Mesendoderm (in vitro differentiated cells): ENCODE measurements at regions not wholly inside any gene's neighbourhood (a gene's known extent, or its start where the extent isn't known, plus 50 kb on each side); places are given as distances from the start of the nearest gene placed in this dataset.

Experiments used
- DNase-seq: peaks from one replicate; pipeline ENCODE4 v3.0.0; 2013
- H2AK5ac ChIP-seq: 2 replicates; pipeline ENCODE4 v1.6.1; 2013; ENCODE audit warnings: low read length, inconsistent platforms
- H2BK120ac ChIP-seq: 2 replicates; pipeline ENCODE4 v1.6.1; 2013; ENCODE audit warnings: low read depth, mild to moderate bottlenecking, low read length, moderate library complexity, mixed read lengths
- H2BK15ac ChIP-seq: replicated peaks from 2 replicates; pipeline ENCODE4 v1.6.1; 2013; ENCODE audit warnings: low read depth, mild to moderate bottlenecking, moderate library complexity
- H2BK5ac ChIP-seq: 2 replicates; pipeline ENCODE4 v1.6.1; 2013; ENCODE audit warnings: low read length, inconsistent platforms
- H3K18ac ChIP-seq: 2 replicates; pipeline ENCODE4 v1.6.1; 2013; ENCODE audit warnings: mild to moderate bottlenecking, low read length, mixed read lengths
- H3K23ac ChIP-seq: one replicate; pipeline ENCODE4 v1.6.1; 2013; ENCODE audit warnings: low read length
- H3K27ac ChIP-seq: 2 replicates; pipeline ENCODE4 v1.5.1; 2013; ENCODE audit warnings: low read depth, mild to moderate bottlenecking, inconsistent platforms, low read length, moderate library complexity
- H3K27me3 ChIP-seq: 2 replicates; pipeline ENCODE4 v1.6.1; 2013; ENCODE audit warnings: low read length, control low read depth, mild to moderate bottlenecking, inconsistent platforms; ENCODE audit not compliant: insufficient read depth, poor library complexity
- H3K36me3 ChIP-seq: 2 replicates; pipeline ENCODE4 v1.6.1; 2013; ENCODE audit warnings: low read length, inconsistent platforms; ENCODE audit not compliant: control insufficient read depth, insufficient read depth
- H3K4ac ChIP-seq: one replicate; pipeline ENCODE4 v1.6.1; 2013; ENCODE audit warnings: low read depth, mild to moderate bottlenecking, low read length, moderate library complexity
- H3K4me1 ChIP-seq: 2 replicates; pipeline ENCODE4 v1.6.1; 2013; ENCODE audit warnings: low read depth, low read length, inconsistent platforms; ENCODE audit not compliant: control insufficient read depth
- H3K4me2 ChIP-seq: 2 replicates; pipeline ENCODE4 v1.6.1; 2013; ENCODE audit warnings: low read length
- H3K4me3 ChIP-seq: 2 replicates; pipeline ENCODE4 v1.5.1; 2013; ENCODE audit warnings: mild to moderate bottlenecking, low read length
- H3K56ac ChIP-seq: one replicate; pipeline ENCODE4 v1.6.1; 2013; ENCODE audit warnings: low read length
- H3K79me1 ChIP-seq: 2 replicates; pipeline ENCODE4 v1.6.1; 2013; ENCODE audit warnings: low read length, inconsistent platforms
- H3K79me2 ChIP-seq: 2 replicates; pipeline ENCODE4 v1.6.1; 2013; ENCODE audit warnings: mild to moderate bottlenecking, low read length; ENCODE audit not compliant: control insufficient read depth, insufficient read depth
- H3K9ac ChIP-seq: 2 replicates; pipeline ENCODE4 v1.6.1; 2013; ENCODE audit warnings: low read length, inconsistent platforms
- H4K5ac ChIP-seq: one replicate; pipeline ENCODE4 v1.6.1; 2013; ENCODE audit warnings: low read length
- H4K8ac ChIP-seq: one replicate; pipeline ENCODE4 v1.6.1; 2013; ENCODE audit warnings: low read depth, mild to moderate bottlenecking, control low read depth, low read length, moderate library complexity
- WGBS: extraction: QIAGEN DNeasy Blood & Tissue Kit; methylation state at CpG from one replicate; pipeline ENCODE4 v1.1.7; 2013; ENCODE audit warnings: low lambda C conversion rate, missing lambda C conversion rate; ENCODE audit not compliant: insufficient coverage; ENCODE audit errors: extremely low coverage; 5-methylcytosine and 5-hydroxymethylcytosine counted together

DNA sequence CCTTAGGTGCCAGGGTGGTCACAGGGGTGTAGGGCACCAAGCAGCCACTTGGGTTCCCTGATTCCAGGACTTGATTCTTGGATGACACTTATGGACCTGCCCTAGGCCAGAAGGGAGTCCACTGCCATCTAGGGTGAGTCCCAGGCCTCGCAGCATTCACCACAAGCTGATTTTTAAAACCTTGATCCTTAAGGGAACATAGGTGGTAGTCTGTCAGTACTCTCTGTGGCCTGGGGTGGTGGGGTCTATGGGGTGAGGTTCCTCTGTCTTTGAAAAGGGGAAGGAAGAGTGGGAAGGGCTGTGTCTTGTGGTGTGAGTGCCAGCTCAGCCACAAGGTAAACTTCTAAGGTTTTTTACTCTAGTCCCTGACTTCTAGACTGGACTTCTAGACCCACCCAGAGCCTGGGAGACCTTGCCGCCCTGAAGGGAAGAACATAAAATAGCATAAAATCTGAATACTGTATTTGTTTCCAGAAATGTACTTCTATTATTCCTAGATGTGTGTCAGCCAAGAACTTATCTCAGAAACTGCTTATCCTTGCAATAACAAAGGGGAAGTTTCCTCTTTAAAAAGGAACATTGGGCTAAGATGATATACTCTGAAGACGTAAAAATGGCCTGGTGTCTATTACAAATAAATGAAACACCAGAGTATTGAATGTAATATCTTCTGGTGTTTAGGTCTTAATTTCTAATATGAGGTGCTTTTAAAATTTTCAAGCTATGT is 757.3 kb downstream of the LTN1 start:
- Histone ChIP-seq H3K4me2 (no peak overlapping the region), H2BK15ac (no peak overlapping the region), H2BK5ac (no peak overlapping the region), H3K4me1 (no peaks in the 10 kb centered on the region), H3K36me3 (no peaks in the 10 kb centered on the region), H2BK120ac (no peak overlapping the region), H3K56ac (no peak overlapping the region), H4K5ac (no peak overlapping the region), H3K79me1 (no peaks in the 10 kb centered on the region), H4K8ac (no peak overlapping the region), H3K27ac (no peak overlapping the region), H3K27me3 (no peaks in the 10 kb centered on the region), H3K4me3 (no peak overlapping the region), H2AK5ac (no peak overlapping the region), H3K18ac (no peak overlapping the region), H3K9ac (no peak overlapping the region), H3K23ac (no peak overlapping the region), H3K4ac (no peak overlapping the region), H3K79me2 (no peaks in the 10 kb centered on the region)
- no CpG with 5 or more reads among the region's 3 CpGs for WGBS
- peak; percentile 76 for DNase-seq

DNA sequence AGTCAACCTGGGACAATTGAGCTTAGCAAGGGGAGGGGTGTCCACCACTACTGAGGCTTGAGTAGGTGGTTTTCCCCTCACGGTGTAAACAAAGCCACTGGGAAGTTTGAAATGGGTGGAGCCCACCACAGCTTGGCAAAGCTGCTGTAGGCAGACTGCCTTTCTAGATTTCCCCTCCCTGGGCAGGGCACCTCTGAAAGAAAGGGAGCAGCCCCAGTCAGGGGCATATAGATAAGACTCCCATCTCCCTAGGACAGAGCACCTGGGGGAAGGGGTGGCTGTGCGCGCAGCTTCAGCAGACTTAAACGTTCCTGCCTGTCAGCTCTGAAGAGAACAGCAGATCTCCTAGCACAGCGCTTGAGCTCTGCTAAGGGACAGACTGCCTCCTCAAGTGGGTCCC is 758.4 kb downstream of the LTN1 start:
- Histone ChIP-seq H3K4me2 (no peak overlapping the region), H3K56ac (no peak overlapping the region), H3K79me1 (no peaks in the 10 kb centered on the region), H3K9ac (no peak overlapping the region), H2BK120ac (no peak overlapping the region), H3K18ac (no peak overlapping the region), H3K79me2 (no peaks in the 10 kb centered on the region), H3K4me3 (no peak overlapping the region), H3K36me3 (no peaks in the 10 kb centered on the region), H4K5ac (no peak overlapping the region), H3K23ac (no peak overlapping the region), H2BK15ac (no peak overlapping the region), H3K4me1 (no peaks in the 10 kb centered on the region), H2BK5ac (no peak overlapping the region), H4K8ac (no peak overlapping the region), H3K27ac (no peak overlapping the region), H3K27me3 (no peaks in the 10 kb centered on the region), H3K4ac (no peak overlapping the region), H2AK5ac (no peak overlapping the region)
- no CpG with 5 or more reads among the region's 5 CpGs for WGBS
- no peak for DNase-seq

DNA sequence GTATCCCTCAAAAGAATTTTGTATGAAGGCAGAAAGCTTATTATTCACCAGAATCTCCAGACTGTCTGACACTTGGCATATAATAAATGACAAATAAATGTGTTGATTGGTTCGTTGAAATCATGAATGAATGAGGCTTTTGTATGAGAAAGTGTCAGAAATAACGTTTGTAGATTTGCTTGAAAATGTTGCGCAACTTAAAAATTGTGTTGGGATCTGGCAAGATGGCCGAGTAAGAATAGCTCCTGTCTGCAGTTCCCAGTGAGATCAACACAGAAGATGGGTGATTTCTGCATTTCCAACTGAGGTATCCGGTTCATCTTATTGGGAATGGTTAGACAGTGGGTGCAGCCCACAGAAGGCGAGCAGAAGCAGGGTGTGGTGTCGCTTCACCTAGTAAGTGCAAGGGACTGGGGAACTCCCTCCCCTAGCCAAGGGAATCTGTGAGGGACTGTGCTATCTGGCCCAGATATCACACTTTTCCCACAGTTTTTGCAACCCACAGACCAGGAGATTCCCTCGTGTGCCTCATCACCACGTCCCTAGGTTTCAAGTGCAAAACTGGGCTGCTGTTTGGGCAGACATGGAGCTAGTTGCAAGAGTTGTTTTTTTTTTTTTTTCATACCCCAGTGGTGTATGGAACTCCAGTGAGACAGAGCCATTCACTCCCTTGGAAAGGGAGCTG is 759.0 kb downstream of the LTN1 start:
- no peak overlapping the region for H3K18ac ChIP-seq
- H4K8ac ChIP-seq, result no peak overlapping the region
- H3K27ac ChIP-seq, result no peak overlapping the region
- no peaks in the 10 kb centered on the region for H3K79me2 ChIP-seq
- H2BK5ac ChIP-seq, result no peak overlapping the region
- H3K79me1 ChIP-seq, result no peaks in the 10 kb centered on the region
- H3K4me1 ChIP-seq, result no peaks in the 10 kb centered on the region
- H3K9ac ChIP-seq, result no peak overlapping the region
- no peak overlapping the region for H3K56ac ChIP-seq
- H2BK15ac ChIP-seq, result no peak overlapping the region
- no peaks in the 10 kb centered on the region for H3K27me3 ChIP-seq
- no peak overlapping the region for H3K4ac ChIP-seq
- DNase-seq, result no peak
- H2BK120ac ChIP-seq, result no peak overlapping the region
- H4K5ac ChIP-seq, result no peak overlapping the region
- H3K4me2 ChIP-seq, result no peak overlapping the region
- H3K23ac ChIP-seq, result no peak overlapping the region
- no peak overlapping the region for H2AK5ac ChIP-seq
- no peak overlapping the region for H3K4me3 ChIP-seq
- no CpG with 5 or more reads among the region's 9 CpGs for WGBS
- H3K36me3 ChIP-seq, result no peaks in the 10 kb centered on the region

DNA sequence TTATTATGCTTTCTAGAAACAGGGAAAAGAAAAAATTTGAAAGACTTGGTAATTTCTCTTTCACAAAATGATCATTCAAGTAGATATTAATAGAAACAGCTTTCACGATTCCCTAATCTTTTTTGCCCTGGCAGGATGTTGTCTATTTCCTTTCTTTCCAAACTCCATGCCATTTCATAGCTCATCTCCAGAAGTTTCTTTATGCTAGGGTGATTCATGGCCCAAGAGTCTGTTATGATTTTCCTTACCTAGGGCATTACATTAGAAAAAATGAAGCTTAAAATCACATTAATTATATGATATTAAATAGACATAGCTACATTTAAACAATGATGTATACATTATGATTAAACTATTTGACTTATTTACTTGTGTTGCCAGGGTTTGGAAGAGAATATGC is 762.1 kb downstream of the LTN1 start:
- no peak overlapping the region for H3K18ac ChIP-seq
- no peak overlapping the region for H3K4ac ChIP-seq
- H3K56ac ChIP-seq, result no peak overlapping the region
- H2BK5ac ChIP-seq, result no peak overlapping the region
- H3K79me1 ChIP-seq, result no peaks in the 10 kb centered on the region
- H4K8ac ChIP-seq, result no peak overlapping the region
- no peak overlapping the region for H3K9ac ChIP-seq
- DNase-seq, result no peak
- H2BK120ac ChIP-seq, result no peak overlapping the region
- no peaks in the 10 kb centered on the region for H3K27me3 ChIP-seq
- H2BK15ac ChIP-seq, result no peak overlapping the region
- H3K27ac ChIP-seq, result no peak overlapping the region
- no CpG with 5 or more reads among the region's 1 CpG for WGBS
- H3K4me3 ChIP-seq, result no peak overlapping the region
- H3K4me2 ChIP-seq, result no peak overlapping the region
- no peaks in the 10 kb centered on the region for H3K79me2 ChIP-seq
- H3K4me1 ChIP-seq, result no peaks in the 10 kb centered on the region
- H3K36me3 ChIP-seq, result no peaks in the 10 kb centered on the region
- H3K23ac ChIP-seq, result no peak overlapping the region
- no peak overlapping the region for H4K5ac ChIP-seq
- H2AK5ac ChIP-seq, result no peak overlapping the region

DNA sequence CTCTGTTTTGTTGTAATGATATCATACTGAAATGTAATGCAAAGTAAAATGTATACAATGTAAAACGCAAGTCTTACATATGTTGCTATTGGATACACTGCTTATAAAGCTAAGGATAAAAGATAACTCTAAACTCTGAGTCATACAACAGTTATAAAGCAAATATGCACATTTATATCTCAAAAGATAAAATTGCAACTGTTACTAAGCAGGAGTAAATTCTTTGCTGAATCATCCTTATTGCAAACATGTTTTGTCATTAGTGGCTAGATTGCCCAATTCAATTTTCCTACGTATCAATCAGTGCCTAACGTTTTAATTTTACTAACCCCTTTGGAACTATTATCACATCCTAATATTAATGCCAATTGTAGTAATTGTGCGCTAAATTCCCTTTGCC is 762.9 kb downstream of the LTN1 start:
- 100% methylated on average over 1 of the region's 4 CpGs for WGBS
- Histone ChIP-seq H3K4me2 (no peak overlapping the region), H3K4me3 (no peak overlapping the region), H2BK15ac (no peak overlapping the region), H3K23ac (no peak overlapping the region), H4K5ac (no peak overlapping the region), H3K36me3 (no peaks in the 10 kb centered on the region), H3K79me2 (no peaks in the 10 kb centered on the region), H2BK5ac (no peak overlapping the region), H4K8ac (no peak overlapping the region), H3K79me1 (no peaks in the 10 kb centered on the region), H3K27me3 (no peaks in the 10 kb centered on the region), H3K56ac (no peak overlapping the region), H3K4ac (no peak overlapping the region), H2AK5ac (no peak overlapping the region), H3K4me1 (no peaks in the 10 kb centered on the region), H3K9ac (no peak overlapping the region), H3K18ac (no peak overlapping the region), H2BK120ac (no peak overlapping the region), H3K27ac (no peak overlapping the region)
- DNase-seq, result no peak

DNA sequence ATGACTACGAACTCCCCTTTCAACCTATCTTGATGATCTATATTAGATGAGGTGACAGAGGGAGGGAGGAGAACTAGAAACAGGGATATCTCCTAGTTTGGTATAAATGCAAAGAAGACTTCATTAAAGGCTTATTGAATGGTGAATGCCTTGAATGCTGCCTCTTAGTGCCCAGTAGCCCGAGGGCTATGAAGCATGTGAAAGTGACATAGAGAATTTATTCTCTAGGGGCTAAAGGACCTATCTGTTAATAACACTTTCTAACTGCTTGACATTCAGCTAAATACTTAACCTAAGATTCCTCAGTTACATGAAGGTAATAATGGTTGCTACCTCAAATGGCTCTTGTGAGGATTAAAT is 764.1 kb downstream of the LTN1 start:
- Histone ChIP-seq H3K4ac (no peak overlapping the region), H3K9ac (no peak overlapping the region), H2AK5ac (no peak overlapping the region), H4K8ac (no peak overlapping the region), H3K18ac (no peak overlapping the region), H3K36me3 (no peaks in the 10 kb centered on the region), H3K4me1 (no peaks in the 10 kb centered on the region), H3K27me3 (no peaks in the 10 kb centered on the region), H3K4me2 (no peak overlapping the region), H3K27ac (no peak overlapping the region), H3K79me1 (no peaks in the 10 kb centered on the region), H3K79me2 (no peaks in the 10 kb centered on the region), H4K5ac (no peak overlapping the region), H3K56ac (no peak overlapping the region), H2BK15ac (no peak overlapping the region), H2BK120ac (no peak overlapping the region), H2BK5ac (no peak overlapping the region), H3K4me3 (no peak overlapping the region), H3K23ac (no peak overlapping the region)
- DNase-seq, result no peak
- WGBS, result no CpG with 5 or more reads among the region's 2 CpGs
